HG02623 (cell line): ENCODE measurements at regions not wholly inside any gene's neighbourhood (a gene's known extent, or its start where the extent isn't known, plus 50 kb on each side); places are given as distances from the start of the nearest gene placed in this dataset.
"Not testable (repeated sequence)": the region's sequence is repeated elsewhere in the genome, so short reads cannot be mapped to it uniquely, and the experiment has no call there.

Experiments
- ATAC-seq: cut with Tn5 transposase; IDR thresholded peaks from one replicate; pipeline ENCODE4 v1.9.1; 2021; ENCODE audit warnings: moderate library complexity; ENCODE audit not compliant: unreplicated experiment

DNA sequence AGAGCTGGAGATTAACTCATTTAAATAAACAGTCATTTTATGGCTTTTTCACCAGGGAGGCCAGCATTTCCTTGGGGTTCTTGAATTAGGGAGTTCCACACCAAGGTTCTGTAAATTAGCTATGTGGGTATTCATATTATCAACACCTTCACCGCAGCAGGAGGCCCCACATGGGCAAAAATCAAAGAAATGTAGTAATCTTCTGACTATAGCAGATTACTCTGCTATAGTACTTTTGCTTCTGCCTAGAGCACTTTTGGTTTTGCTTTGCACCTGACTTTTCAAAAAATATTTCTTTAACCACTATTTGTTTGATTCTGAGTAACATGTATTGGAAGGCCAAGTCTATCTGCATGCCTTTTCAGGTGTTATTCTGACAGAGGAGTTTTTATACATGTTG, 108.6 kb upstream of the POMZP3 start:
- not testable (repeated sequence) for ATAC-seq

DNA sequence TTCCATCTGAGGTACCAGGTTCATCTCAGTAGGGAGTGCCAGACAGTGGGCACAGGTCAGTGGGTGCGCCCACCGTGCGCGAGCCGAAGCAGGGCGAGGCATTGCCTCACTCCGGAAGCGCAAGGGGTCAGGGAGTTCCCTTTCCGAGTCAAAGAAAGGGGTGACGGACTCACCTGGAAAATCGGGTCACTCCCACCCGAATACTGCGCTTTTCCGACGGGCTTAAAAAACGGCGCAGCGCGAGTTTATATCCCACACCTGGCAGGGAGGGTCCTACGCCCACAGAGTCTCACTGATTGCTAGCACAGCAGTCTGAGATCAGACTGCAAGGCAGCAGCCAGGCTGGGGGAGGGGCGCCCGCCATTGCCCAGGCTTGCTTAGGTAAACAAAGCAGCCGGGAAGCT, 101.5 kb upstream of the POMZP3 start:
- ATAC-seq, result not testable (repeated sequence)

DNA sequence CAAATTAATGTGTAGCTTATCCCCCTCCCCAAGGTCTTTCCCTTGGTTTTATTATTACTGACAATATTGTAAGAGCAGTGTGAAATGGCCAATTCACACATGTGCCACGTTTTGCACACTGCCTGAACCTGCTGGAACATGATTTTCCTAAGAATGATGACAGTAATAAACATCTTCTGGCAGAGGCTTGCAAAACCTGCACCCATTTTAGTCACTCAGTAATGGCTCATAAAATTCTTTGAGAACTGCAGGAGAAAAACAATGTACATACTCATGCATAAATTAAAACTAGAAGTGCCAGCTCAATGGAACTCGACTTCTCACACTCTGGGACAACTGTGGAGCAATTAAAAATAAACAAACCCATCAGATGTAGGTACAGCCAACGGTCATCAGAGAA, 96.8 kb upstream of the POMZP3 start:
- not testable (repeated sequence) for ATAC-seq

DNA sequence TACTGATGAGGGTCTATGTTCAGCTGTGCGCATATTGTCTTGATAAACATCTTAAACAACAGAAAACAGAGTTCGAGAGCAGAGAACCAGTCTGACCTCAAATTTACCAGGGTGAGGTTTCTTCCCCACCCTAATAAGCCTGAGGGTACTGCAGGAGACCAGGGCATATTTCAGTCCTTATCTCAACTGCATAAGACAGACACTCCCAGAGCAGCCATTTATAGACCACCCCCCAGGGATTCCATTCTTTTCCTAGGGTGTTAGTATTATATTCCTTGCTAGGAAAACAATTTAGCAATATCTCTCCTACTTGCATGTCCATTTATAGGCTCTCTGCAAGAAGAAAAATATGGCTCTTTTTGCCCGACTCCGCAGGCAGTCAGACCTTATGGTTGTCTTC, 89.5 kb upstream of the POMZP3 start:
- ATAC-seq, result not testable (repeated sequence)

DNA sequence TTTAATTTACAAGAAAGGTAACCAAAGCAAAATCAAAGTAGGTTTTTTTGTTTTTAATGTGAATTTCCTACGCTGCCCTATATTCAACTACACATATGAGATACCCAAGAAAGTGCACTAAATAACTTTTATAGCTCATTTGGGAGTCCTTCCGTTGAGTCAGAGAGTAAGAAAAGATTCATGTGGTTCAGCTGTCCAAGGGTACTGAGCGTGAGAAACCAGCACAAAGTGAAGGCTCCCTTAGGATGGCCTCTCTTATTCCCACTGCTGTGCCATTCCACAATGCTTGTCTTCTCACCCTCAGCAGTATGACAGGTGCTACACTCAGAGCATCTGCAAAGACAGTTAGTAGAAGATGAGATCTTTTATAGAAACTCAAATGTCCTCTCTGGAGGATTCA, 85.8 kb upstream of the POMZP3 start:
- ATAC-seq, result not testable (repeated sequence)

DNA sequence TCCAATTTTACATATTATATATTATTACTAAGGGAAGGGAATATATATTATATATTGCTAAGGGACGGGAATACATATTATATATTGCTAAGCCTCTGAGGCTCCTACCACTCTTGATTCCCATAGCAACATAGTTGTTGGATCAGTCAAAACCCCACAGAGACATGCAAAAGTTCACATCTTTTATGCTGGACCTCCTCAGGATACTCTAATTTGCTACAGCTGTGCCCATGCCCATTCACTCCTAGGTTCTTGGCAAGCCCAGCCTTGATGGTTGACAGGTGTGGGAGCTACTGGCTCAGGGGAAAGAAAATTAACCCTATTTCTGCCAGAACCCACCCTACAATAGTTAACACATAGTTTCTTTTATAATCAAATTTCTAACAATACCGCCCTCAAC, 84.6 kb upstream of the POMZP3 start:
- not testable (repeated sequence) for ATAC-seq

DNA sequence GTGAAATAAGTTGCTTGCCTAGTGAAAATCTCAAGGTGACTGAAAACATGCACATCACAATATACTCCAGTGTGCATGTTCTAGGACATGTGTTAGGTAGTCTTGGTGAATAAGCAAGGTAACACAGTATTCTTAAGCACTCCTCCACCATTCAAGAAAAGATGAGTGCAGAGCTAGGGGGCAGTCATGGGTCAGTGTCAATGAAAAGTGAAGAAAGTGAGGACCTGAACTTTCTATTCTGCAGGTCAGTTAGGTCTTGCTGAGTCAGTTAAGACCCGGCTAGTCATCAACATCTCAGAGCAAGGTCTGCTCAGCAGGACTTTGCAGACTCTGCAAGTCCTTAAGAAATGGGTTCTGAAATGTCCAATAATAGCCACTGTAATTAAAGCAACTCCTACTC, 82.6 kb upstream of the POMZP3 start:
- ATAC-seq, result not testable (repeated sequence)

DNA sequence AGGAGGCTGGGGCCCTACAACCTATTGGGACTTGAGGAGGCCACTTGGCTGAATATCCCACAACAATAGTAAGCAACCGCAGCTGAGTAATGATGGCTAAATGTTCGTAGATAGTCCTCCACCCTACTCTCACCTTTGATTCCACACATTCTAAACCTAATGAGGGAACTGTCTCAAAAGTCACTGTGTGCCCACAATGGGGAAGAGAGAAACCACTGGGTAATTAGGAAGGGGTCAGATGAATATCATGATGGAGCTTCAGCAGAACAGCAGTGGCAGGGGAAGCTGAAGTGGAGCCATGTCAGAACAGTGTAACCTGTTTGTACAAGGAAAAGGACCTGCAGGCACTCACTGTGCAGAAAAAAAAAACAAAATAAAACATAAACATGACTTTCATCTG, 81.4 kb upstream of the POMZP3 start:
- not testable (repeated sequence) for ATAC-seq

DNA sequence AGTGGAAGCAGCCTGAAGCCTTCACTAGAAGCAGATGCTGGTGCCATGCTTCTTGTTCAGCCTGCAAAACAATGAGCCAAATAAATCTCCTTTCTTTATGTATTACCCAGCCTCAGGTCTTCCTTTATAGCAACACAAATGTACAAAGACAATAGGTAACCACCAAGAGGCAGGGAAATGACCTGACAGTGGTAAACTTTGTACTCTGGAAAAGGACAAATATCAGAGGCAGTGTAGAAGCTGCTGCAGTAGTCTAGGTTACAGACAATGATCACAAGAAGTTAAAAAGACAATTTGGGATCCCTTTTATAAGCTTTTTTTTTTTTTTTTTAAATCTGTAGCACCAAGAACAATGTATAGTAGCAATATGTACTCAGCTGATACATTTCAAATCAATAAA, 76.7 kb upstream of the POMZP3 start:
- not testable (repeated sequence) for ATAC-seq

DNA sequence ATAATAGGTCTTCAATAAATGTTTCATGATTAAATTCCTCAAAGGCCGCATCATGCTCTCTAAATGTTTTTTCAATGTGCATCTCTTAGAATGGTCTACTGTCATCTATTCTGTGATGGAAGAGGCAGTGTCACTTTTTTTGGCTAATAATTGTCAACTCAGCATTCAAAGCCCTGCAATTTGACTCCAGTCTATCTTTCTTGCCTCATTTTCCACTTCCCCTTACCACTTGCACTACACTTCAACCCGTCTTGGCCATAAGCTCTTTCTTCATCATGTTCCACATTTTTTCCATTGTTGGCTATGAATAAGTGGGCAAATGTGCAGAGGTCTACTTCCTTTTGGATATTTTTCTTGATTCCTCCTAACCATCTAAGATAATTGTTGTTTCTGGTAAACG, 59.2 kb upstream of the POMZP3 start:
- not testable (repeated sequence) for ATAC-seq

DNA sequence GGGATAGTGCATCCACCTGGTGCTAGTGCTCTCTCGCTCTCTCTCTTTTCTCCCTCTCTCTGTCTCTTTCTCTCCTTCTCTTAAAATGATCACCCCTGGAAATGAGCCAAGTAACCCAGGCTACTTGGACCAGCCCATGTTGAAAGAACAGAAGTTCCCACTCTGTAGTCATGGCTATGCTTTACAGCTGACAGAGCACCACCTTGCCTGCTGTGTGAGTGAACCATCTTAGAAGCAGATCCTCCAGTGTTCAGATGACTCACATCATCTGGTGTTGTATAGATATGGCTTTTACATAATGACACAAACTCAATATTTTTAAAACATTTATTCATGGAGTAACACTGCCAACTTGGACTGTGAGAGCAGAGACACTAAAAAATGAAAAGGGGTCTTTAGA, 57.7 kb upstream of the POMZP3 start:
- ATAC-seq, result not testable (repeated sequence)

DNA sequence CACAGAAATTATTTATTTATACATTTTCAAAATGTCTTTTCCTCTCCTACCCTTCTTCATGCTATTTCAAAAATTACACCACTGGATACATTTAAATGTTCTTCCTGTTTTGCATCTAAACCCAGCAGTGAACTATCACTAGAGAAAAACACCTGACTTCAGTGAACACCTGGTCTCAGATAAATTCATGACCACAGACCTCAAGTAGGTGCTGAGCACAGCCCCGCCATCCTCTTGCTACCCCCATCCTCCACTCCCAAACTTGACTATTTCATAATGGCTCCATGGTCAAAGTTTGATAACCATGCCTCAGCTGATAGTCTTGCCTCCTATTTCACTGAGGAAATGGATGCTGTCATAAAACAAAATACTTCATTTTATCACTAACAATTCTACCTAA, 56.6 kb upstream of the POMZP3 start:
- not testable (repeated sequence) for ATAC-seq

DNA sequence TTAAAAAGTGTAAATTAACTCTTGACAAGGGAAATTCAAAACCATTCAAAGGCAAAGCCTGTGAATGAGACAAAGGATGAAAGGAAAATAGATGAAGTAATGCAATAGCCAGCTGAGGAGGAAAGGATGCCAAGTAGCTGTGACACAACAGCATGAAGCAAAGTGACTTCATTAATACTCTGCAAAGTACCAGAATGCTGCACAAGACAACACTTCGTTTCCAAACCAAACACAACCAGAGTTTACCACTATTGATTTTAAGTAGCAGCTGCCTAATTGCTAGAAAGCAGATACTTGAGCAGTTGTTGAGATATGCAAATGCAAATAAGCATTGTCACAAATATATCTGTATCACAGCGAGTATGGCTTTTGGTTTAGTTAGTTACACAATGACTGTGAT, 54.7 kb upstream of the POMZP3 start:
- ATAC-seq, result not testable (repeated sequence)

DNA sequence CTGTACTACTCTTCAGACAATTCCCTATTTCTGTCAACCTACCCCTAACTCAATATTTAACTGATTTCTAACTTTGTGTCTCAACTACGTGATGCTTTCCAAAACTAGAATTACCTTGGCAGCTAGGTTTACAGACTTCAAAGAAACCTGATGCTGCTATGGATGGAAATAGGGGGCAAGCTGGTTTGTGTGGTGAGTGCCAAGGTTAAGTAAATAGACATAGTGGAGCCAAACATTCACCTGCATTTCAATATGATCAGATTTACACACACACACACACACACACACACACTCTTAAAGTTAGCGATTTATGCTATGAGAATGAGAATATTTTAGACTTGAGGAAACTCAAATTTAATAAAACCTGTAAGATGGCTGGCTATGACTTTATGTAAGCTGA, 52.1 kb upstream of the POMZP3 start:
- ATAC-seq, result not testable (repeated sequence)

DNA sequence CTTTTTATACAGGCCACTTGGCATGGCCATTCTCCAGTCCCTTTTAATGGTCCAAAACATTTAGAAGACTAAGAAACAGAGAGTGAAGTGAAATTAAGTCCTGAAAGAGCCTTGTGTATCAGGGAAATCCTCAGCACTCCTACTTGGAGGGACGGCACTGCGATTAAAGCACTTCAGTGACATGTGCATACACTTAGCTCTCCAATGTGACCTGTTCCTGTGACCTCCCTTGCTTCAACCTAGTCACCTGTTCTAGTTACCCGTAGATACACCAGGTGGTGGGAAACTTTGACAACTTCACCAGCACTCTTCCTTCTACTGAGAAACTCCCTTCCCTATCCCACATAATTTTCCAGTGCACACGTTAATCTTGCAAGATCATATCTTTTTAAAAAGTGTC, 51.4 kb upstream of the POMZP3 start:
- not testable (repeated sequence) for ATAC-seq

DNA sequence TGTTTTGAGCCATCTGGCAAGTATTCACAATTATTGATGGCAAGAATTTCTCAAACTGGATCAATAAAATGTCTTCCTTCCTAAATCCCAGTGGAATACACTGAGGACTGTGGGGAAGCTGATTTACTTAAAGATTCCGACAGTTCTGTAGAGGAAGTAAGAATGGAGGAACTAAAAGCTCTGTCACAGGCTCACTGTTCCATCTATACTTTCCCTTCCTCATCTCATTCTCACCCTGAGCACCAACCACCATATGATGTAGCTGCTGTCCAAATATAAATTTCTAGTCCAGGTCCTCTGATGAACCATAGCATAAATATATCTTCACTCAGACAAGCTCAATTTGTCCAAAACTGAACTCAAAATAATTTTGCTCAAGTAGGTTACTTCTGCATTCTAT, 49.8 kb upstream of the POMZP3 start:
- ATAC-seq, result not testable (repeated sequence)
